ENCODE measurements at regions not wholly inside any gene's neighbourhood (a gene's known extent, or its start where the extent isn't known, plus 50 kb on each side); places are given as distances from the start of the nearest gene placed in this dataset.
"Not testable (repeated sequence)": the region's sequence is repeated elsewhere in the genome, so short reads cannot be mapped to it uniquely, and the experiment has no call there.

- peak; percentile 93 for ATAC-seq
- CTCF ChIA-PET: no interaction called here
- POLR2A ChIA-PET: no interaction called here
- H3K27me3 Mint-ChIP-seq (ENCODE audit: low read depth): peaks cover 38% of the 10 kb centered on the region
- H3K9me3 Mint-ChIP-seq: no peaks in the 10 kb centered on the region
- peaks cover 20% of the 10 kb centered on the region for H3K4me1 Mint-ChIP-seq
- peak; percentile 73 for DNase-seq (ENCODE audit: low spot score)
- TF ChIP-seq GRHL2 (CRISPR knock-in tag; IDR thresholded peaks at IDR 0.05; ENCODE audit: insufficient replicate concordance, severe bottlenecking): no peak
- TF ChIP-seq FOXK1 (CRISPR knock-in tag; IDR thresholded peaks at IDR 0.05): peak; percentile 13; the same call in 1 of the 2 replicates
- peak; percentile 74 for TF ChIP-seq ZNF423 (CRISPR knock-in tag; IDR thresholded peaks at IDR 0.05)
- TF ChIP-seq SP1 (CRISPR knock-in tag; conservative IDR thresholded peaks at IDR 0.05): peak; percentile 27; the same call in 1 of the 2 replicates
- peaks cover 5% of the 10 kb centered on the region; the same call in 1 of the 2 replicates for H3K36me3 Mint-ChIP-seq
- H3K27ac Mint-ChIP-seq: peak overlapping the region; percentile 60; the same call in 1 of the 2 replicates
- H3K4me3 Mint-ChIP-seq: peak overlapping the region; percentile 53
Measured at GRCh38 chrX:446245-446644, 59.5 kb upstream of the PPP2R3B start.

- CTCF ChIA-PET: no interaction called here
- Mint-ChIP-seq H3K27me3 (ENCODE audit: low read depth) (peaks cover 38% of the 10 kb centered on the region), H3K9me3 (no peaks in the 10 kb centered on the region), H3K27ac (no peak overlapping the region), H3K36me3 (peaks cover 5% of the 10 kb centered on the region; the same call in 1 of the 2 replicates), H3K4me3 (no peak overlapping the region), H3K4me1 (peaks cover 20% of the 10 kb centered on the region)
- DNase-seq (ENCODE audit: low spot score) (no peak), ATAC-seq (no peak)
- TF ChIP-seq RORB (CRISPR knock-in tag; IDR thresholded peaks at IDR 0.05): no peak
- no peak for TF ChIP-seq ZNF532 (CRISPR knock-in tag; IDR thresholded peaks at IDR 0.05; ENCODE audit: borderline replicate concordance)
- peak; percentile 95 for TF ChIP-seq ZNF121 (CRISPR knock-in tag; IDR thresholded peaks at IDR 0.05)
- peak; percentile 71; the same call in 1 of the 2 replicates for TF ChIP-seq GTF2I (CRISPR knock-in tag; conservative IDR thresholded peaks at IDR 0.05)
- POLR2A ChIA-PET: no interaction called here
Measured at GRCh38 chrX:447052-447451, 60.3 kb upstream of the PPP2R3B start.

- DNase-seq (ENCODE audit: low spot score) (peak; percentile 47), ATAC-seq (peak; percentile 80)
- H3K27ac Mint-ChIP-seq; CTCF ChIA-PET; H3K36me3 Mint-ChIP-seq; POLR2A ChIA-PET; H3K4me1 Mint-ChIP-seq; H3K27me3 Mint-ChIP-seq (ENCODE audit: low read depth); H3K4me3 Mint-ChIP-seq; H3K9me3 Mint-ChIP-seq: not testable (repeated sequence)
- peak; percentile 20; the same call in 1 of the 2 replicates for TF ChIP-seq CTCF (IDR thresholded peaks at IDR 0.05)
- 0 out of 2 replicates have a peak, but pooled peaks have one; percentile 25 for TF ChIP-seq GTF2I (CRISPR knock-in tag; conservative IDR thresholded peaks at IDR 0.05)
Measured at GRCh38 chrX:451750-452149, 65.0 kb upstream of the PPP2R3B start.

GRCh38 chrX:452598-452997, 65.9 kb upstream of the PPP2R3B start:
- H3K4me3 Mint-ChIP-seq: no peak overlapping the region
- peaks cover 7% of the 10 kb centered on the region for H3K9me3 Mint-ChIP-seq
- DNase-seq (ENCODE audit: low spot score) (no peak), ATAC-seq (no peak)
- no peak overlapping the region for H3K27ac Mint-ChIP-seq
- H3K4me1 Mint-ChIP-seq: peaks cover 5% of the 10 kb centered on the region
- POLR2A ChIA-PET: no interaction called here
- CTCF ChIA-PET: no interaction called here
- no peaks in the 10 kb centered on the region for H3K36me3 Mint-ChIP-seq
- H3K27me3 Mint-ChIP-seq (ENCODE audit: low read depth): peaks cover 3% of the 10 kb centered on the region; the same call in 1 of the 2 replicates
- TF ChIP-seq SMAD4 (CRISPR knock-in tag; IDR thresholded peaks at IDR 0.05): no peak
- TF ChIP-seq GABPB1 (CRISPR knock-in tag; IDR thresholded peaks at IDR 0.05): no peak
- no peak for TF ChIP-seq TP53 (CRISPR knock-in tag; IDR thresholded peaks at IDR 0.05)
- TF ChIP-seq ATF6 (CRISPR knock-in tag; IDR thresholded peaks at IDR 0.05): no peak
- TF ChIP-seq FOXP1 (CRISPR knock-in tag; IDR thresholded peaks at IDR 0.05; ENCODE audit: borderline replicate concordance): no peak
- TF ChIP-seq ZBTB21 (CRISPR knock-in tag; IDR thresholded peaks at IDR 0.05; ENCODE audit: borderline replicate concordance): no peak
- no peak for TF ChIP-seq MYBL2 (CRISPR knock-in tag; IDR thresholded peaks at IDR 0.05)
- no peak for TF ChIP-seq AR (CRISPR knock-in tag; IDR thresholded peaks at IDR 0.05)
- TF ChIP-seq MLX (CRISPR knock-in tag; IDR thresholded peaks at IDR 0.05): no peak
- no peak for TF ChIP-seq TEAD1 (CRISPR knock-in tag; IDR thresholded peaks at IDR 0.05)
- TF ChIP-seq FOXK1 (CRISPR knock-in tag; IDR thresholded peaks at IDR 0.05): no peak

All from WTC11 (cell line).